Neutrophil (primary cell): ENCODE measurements at regions not wholly inside any gene's neighbourhood (a gene's known extent, or its start where the extent isn't known, plus 50 kb on each side); places are given as distances from the start of the nearest gene placed in this dataset.

ENCODE experiments used
- H3K27ac ChIP-seq: fragments of 200-600 bp; sonication (generic); 2 replicates; pipeline ENCODE4 v1.5.1; 2016; ENCODE audit warnings: mild to moderate bottlenecking, moderate library complexity
- H3K27me3 ChIP-seq: fragments of 200-600 bp; sonication (generic); 2 replicates; pipeline ENCODE4 v1.6.0; 2016; ENCODE audit warnings: mild to moderate bottlenecking
- H3K36me3 ChIP-seq: fragments of 200-600 bp; sonication (generic); 2 replicates; pipeline ENCODE4 v1.5.1; 2017
- H3K4me1 ChIP-seq, 2 experiments: fragments of 200-600 bp in 1 of 2; sonication (generic) in 1 of 2; 1 replicate in 1 of 2; 2 replicates in 1 of 2; pipeline versions ENCODE4 v1.5.1 to v1.6.1; 2013 to 2016; ENCODE audit warnings: low read depth in 1 of 2, low read length in 1 of 2, mild to moderate bottlenecking in 1 of 2, moderate library complexity in 1 of 2; ENCODE audit not compliant: control insufficient read depth in 1 of 2, insufficient read depth in 1 of 2
- H3K4me3 ChIP-seq, 2 experiments: fragments of 200-600 bp in 1 of 2; sonication (generic) in 1 of 2; 1 replicate in 1 of 2; 2 replicates in 1 of 2; pipeline ENCODE4 v1.5.1; 2013 to 2016; ENCODE audit warnings: low read depth in 1 of 2, low read length in 1 of 2, mild to moderate bottlenecking in 1 of 2, moderate library complexity in 1 of 2
- H3K9me3 ChIP-seq: fragments of 200-600 bp; sonication (generic); 2 replicates; pipeline ENCODE4 v1.5.1; 2016
- CTCF ChIP-seq: fragments of 200-600 bp; sonication (generic); IDR thresholded peaks from 2 replicates; pipeline ENCODE4 v1.5.1; 2016; ENCODE audit warnings: antibody characterized with exemption

GRCh38 chr10:90195288-90195840 lies 494.0 kb downstream of the KIF20B start:
- Histone ChIP-seq H3K36me3 (no peaks in the 10 kb centered on the region), H3K27ac (no peak overlapping the region), H3K4me3 (no peak overlapping the region), H3K9me3 (no peaks in the 10 kb centered on the region), H3K27me3 (no peaks in the 10 kb centered on the region), H3K4me1 (no peaks in the 10 kb centered on the region)
- no peak for TF ChIP-seq CTCF

- Histone ChIP-seq H3K36me3 (no peaks in the 10 kb centered on the region), H3K27ac (no peak overlapping the region), H3K9me3 (no peaks in the 10 kb centered on the region), H3K4me3 (no peak overlapping the region), H3K27me3 (no peaks in the 10 kb centered on the region), H3K4me1 (no peaks in the 10 kb centered on the region)
- TF ChIP-seq CTCF, result no peak
Measured at GRCh38 chr10:90197766-90198165, 496.4 kb downstream of the KIF20B start.

GRCh38 chr10:90199093-90199492 lies 497.7 kb downstream of the KIF20B start:
- Histone ChIP-seq H3K4me3 (no peak overlapping the region), H3K36me3 (no peaks in the 10 kb centered on the region), H3K9me3 (no peaks in the 10 kb centered on the region), H3K4me1 (no peaks in the 10 kb centered on the region), H3K27me3 (no peaks in the 10 kb centered on the region), H3K27ac (no peak overlapping the region)
- no peak for TF ChIP-seq CTCF

- no peaks in the 10 kb centered on the region for H3K36me3 ChIP-seq
- no peak overlapping the region for H3K4me3 ChIP-seq
- TF ChIP-seq CTCF, result no peak
- H3K9me3 ChIP-seq, result no peaks in the 10 kb centered on the region
- H3K4me1 ChIP-seq, result no peaks in the 10 kb centered on the region
- no peaks in the 10 kb centered on the region for H3K27me3 ChIP-seq
- H3K27ac ChIP-seq, result no peak overlapping the region
Measured at GRCh38 chr10:90199513-90199912, 498.1 kb downstream of the KIF20B start.

- no peaks in the 10 kb centered on the region for H3K36me3 ChIP-seq
- H3K9me3 ChIP-seq, result no peaks in the 10 kb centered on the region
- H3K4me1 ChIP-seq, result no peaks in the 10 kb centered on the region
- no peaks in the 10 kb centered on the region for H3K27me3 ChIP-seq
- H3K27ac ChIP-seq, result no peak overlapping the region
- TF ChIP-seq CTCF, result no peak
- H3K4me3 ChIP-seq, result no peak overlapping the region
Measured at GRCh38 chr10:90204131-90204955, 503.0 kb downstream of the KIF20B start.
